GM23338 (cell line): ENCODE measurements at regions not wholly inside any gene's neighbourhood (a gene's known extent, or its start where the extent isn't known, plus 50 kb on each side); places are given as distances from the start of the nearest gene placed in this dataset.

Source experiments
- ATAC-seq: fragments of 200-7000 bp; cut with Tn5 transposase; 3 replicates; pipeline ENCODE4 v1.9.1; 2020
- DNase-seq: peaks from one replicate; pipeline ENCODE4 v3.0.0-alpha.2; 2015; ENCODE audit warnings: low spot score
- H2AFZ ChIP-seq: fragments of 200-600 bp; sonication (generic); 2 replicates; pipeline ENCODE4 v1.8.0; 2016; ENCODE audit warnings: antibody characterized with exemption, mild to moderate bottlenecking, moderate library complexity
- H3F3A ChIP-seq: fragments of 200-600 bp; sonication (generic); replicated peaks from 2 replicates; pipeline ENCODE4 v1.8.0; 2017; ENCODE audit warnings: antibody characterized with exemption, mixed run types, low read depth
- H3K27ac ChIP-seq: fragments of 200-600 bp; sonication (generic); 2 replicates; pipeline ENCODE4 v1.6.1; 2016; ENCODE audit warnings: low read depth
- H3K27me3 ChIP-seq: fragments of 200-600 bp; sonication (generic); 2 replicates; pipeline ENCODE4 v1.8.0; 2016; ENCODE audit warnings: mild to moderate bottlenecking, mixed run types, moderate library complexity; ENCODE audit not compliant: insufficient read depth
- H3K36me3 ChIP-seq: fragments of 200-600 bp; sonication (generic); 2 replicates; pipeline ENCODE4 v1.8.0; 2016; ENCODE audit warnings: mild to moderate bottlenecking; ENCODE audit not compliant: insufficient read depth
- H3K4me1 ChIP-seq: fragments of 200-600 bp; sonication (generic); 2 replicates; pipeline ENCODE4 v1.8.0; 2016; ENCODE audit warnings: mild to moderate bottlenecking, moderate library complexity; ENCODE audit not compliant: insufficient read depth
- H3K4me2 ChIP-seq: fragments of 200-600 bp; sonication (generic); 2 replicates; pipeline ENCODE4 v1.7.1; 2017; ENCODE audit warnings: mixed run types
- H3K4me3 ChIP-seq: fragments of 200-600 bp; sonication (generic); 2 replicates; pipeline ENCODE4 v1.6.1; 2016; ENCODE audit warnings: mixed run types
- H3K79me2 ChIP-seq: fragments of 200-600 bp; sonication (generic); replicated peaks from 2 replicates; pipeline ENCODE4 v1.8.0; 2017; ENCODE audit warnings: mild to moderate bottlenecking; ENCODE audit not compliant: insufficient read depth
- H3K9me2 ChIP-seq: fragments of 200-600 bp; sonication (generic); 2 replicates; pipeline ENCODE4 v1.8.0; 2017; ENCODE audit not compliant: insufficient read depth
- H4K20me1 ChIP-seq: fragments of 200-600 bp; sonication (generic); replicated peaks from 2 replicates; pipeline ENCODE4 v1.8.0; 2017; ENCODE audit warnings: mild to moderate bottlenecking; ENCODE audit not compliant: insufficient read depth
- H3K27ac Mint-ChIP-seq: 2 replicates; pipeline ENCODE4 v1.8.0; 2020; ENCODE audit warnings: inconsistent platforms, mild to moderate bottlenecking, moderate library complexity, mixed read lengths
- H3K27me3 Mint-ChIP-seq: 3 replicates; pipeline ENCODE4 v1.8.0; 2022; ENCODE audit warnings: low read depth, mild to moderate bottlenecking, moderate library complexity, mixed read lengths, inconsistent platforms; ENCODE audit not compliant: insufficient read depth, poor library complexity
- H3K36me3 Mint-ChIP-seq: 3 replicates; pipeline ENCODE4 v1.8.0; 2021; ENCODE audit warnings: low read depth, mild to moderate bottlenecking, inconsistent platforms, moderate library complexity, mixed read lengths
- H3K4me1 Mint-ChIP-seq: 3 replicates; pipeline ENCODE4 v1.8.0; 2020; ENCODE audit warnings: mild to moderate bottlenecking, inconsistent platforms, mixed read lengths
- H3K4me3 Mint-ChIP-seq: 3 replicates; pipeline ENCODE4 v1.8.0; 2021; ENCODE audit warnings: moderate library complexity, mild to moderate bottlenecking, inconsistent platforms, mixed read lengths
- H3K9me3 Mint-ChIP-seq: 3 replicates; pipeline ENCODE4 v1.8.0; 2020; ENCODE audit warnings: moderate library complexity, mild to moderate bottlenecking, inconsistent platforms, mixed read lengths
- CREB1 ChIP-seq: fragments of 250-450 bp; sonication (Bioruptor Pico); IDR thresholded peaks from 2 replicates; pipeline ENCODE4 v1.5.0; 2020; ENCODE audit warnings: low read depth, mild to moderate bottlenecking, moderate library complexity
- EZH2 ChIP-seq: fragments of 200-600 bp; sonication (generic); IDR thresholded peaks from one replicate; pipeline ENCODE4 v1.8.0; 2017; ENCODE audit warnings: antibody characterized with exemption, mild to moderate bottlenecking, low read depth; ENCODE audit not compliant: unreplicated experiment
- EZH2phosphoT487 ChIP-seq: fragments of 200-600 bp; sonication (generic); IDR thresholded peaks from one replicate; pipeline ENCODE4 v1.8.1; 2018; ENCODE audit warnings: antibody characterized with exemption; ENCODE audit not compliant: unreplicated experiment
- JUNB ChIP-seq: IDR thresholded peaks from one replicate; pipeline ENCODE4 v1.6.1; 2016; ENCODE audit warnings: antibody characterized with exemption; ENCODE audit not compliant: unreplicated experiment
- NANOG ChIP-seq: IDR thresholded peaks from 2 replicates; pipeline ENCODE4 v1.6.1; 2016; ENCODE audit warnings: antibody characterized with exemption, borderline replicate concordance
- POLR2AphosphoS5 ChIP-seq: IDR thresholded peaks from 2 replicates; pipeline ENCODE4 v1.6.1; 2016; ENCODE audit warnings: antibody characterized with exemption, low read depth
- STAT1 ChIP-seq: IDR thresholded peaks from one replicate; pipeline ENCODE4 v1.6.1; 2016; ENCODE audit warnings: antibody characterized with exemption; ENCODE audit not compliant: unreplicated experiment
- ZNF114 ChIP-seq: fragments of 250-450 bp; sonication (Bioruptor Pico); IDR thresholded peaks from 2 replicates; pipeline ENCODE4 v1.5.0; 2020; ENCODE audit warnings: mild to moderate bottlenecking, moderate library complexity
- ZNF331 ChIP-seq: fragments of 250-450 bp; sonication (Bioruptor Pico); IDR thresholded peaks from 2 replicates; pipeline ENCODE4 v1.5.0; 2020; ENCODE audit warnings: low read depth, mild to moderate bottlenecking, moderate library complexity
- TF ChIP-seq, protein P1 (sequence below): IDR thresholded peaks from 2 replicates; pipeline ENCODE4 v1.6.1; 2016; ENCODE audit warnings: antibody characterized with exemption
- TF ChIP-seq, protein P2 (sequence below): IDR thresholded peaks from one replicate; pipeline ENCODE4 v1.6.1; 2018; ENCODE audit warnings: antibody characterized with exemption; ENCODE audit not compliant: unreplicated experiment
- TF ChIP-seq, protein P3 (sequence below), 2 experiments: fragments of 200-600 bp in 1 of 2; sonication (generic) in 1 of 2; conservative IDR thresholded peaks; 2 replicates each; pipeline versions ENCODE4 v1.5.1 to v1.6.1; 2016 to 2017; ENCODE audit warnings: antibody characterized with exemption in 2 of 2, low read depth in 2 of 2, mild to moderate bottlenecking in 2 of 2, moderate library complexity in 1 of 2
- TF ChIP-seq, protein P4 (sequence below): fragments of 250-450 bp; sonication (Bioruptor Pico); IDR thresholded peaks from 2 replicates; pipeline ENCODE4 v1.5.0; 2020; ENCODE audit warnings: mild to moderate bottlenecking, moderate library complexity

DNA sequence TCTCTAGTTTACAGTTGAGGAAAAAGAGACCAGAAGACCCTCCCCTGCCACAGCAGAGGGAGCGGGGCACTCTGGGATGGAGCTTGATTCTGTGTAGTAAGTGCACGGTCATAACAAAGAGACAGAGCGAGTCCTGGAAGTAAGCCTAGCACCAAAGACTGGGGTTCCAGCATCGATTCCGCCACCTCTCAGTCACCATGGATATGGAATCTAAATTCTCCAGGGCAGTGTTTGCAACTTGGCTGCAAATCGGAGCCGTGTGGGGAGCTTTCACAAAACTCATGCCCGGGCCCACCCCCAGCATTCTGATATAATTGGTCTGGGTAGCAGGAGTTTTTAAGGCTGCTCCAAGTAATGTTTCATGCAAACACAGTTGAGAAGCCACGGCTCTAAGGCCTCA lies 129.5 kb upstream of the OPCML start:
- no peaks in the 10 kb centered on the region for H3K79me2 ChIP-seq
- H3K27ac Mint-ChIP-seq: no peak overlapping the region
- no peak overlapping the region for H3K4me3 ChIP-seq
- H3K4me1 Mint-ChIP-seq: peaks cover 23% of the 10 kb centered on the region
- H3K27ac ChIP-seq: no peak overlapping the region
- H4K20me1 ChIP-seq: no peaks in the 10 kb centered on the region
- no peaks in the 10 kb centered on the region for H3K9me3 Mint-ChIP-seq
- 0 out of 2 replicates have a peak, but pooled peaks cover 12% of the 10 kb centered on the region for H3K9me2 ChIP-seq
- H3K27me3 ChIP-seq: no peaks in the 10 kb centered on the region
- no peak for ATAC-seq
- no peak overlapping the region for H3K4me3 Mint-ChIP-seq
- no peaks in the 10 kb centered on the region for H3K36me3 Mint-ChIP-seq
- H3K4me1 ChIP-seq: peaks cover 28% of the 10 kb centered on the region
- no peaks in the 10 kb centered on the region for H3K36me3 ChIP-seq
- no peak for TF ChIP-seq EZH2phosphoT487
- TF ChIP-seq EZH2: no peak
- TF ChIP-seq NANOG: no peak
- TF ChIP-seq, protein P1, sequence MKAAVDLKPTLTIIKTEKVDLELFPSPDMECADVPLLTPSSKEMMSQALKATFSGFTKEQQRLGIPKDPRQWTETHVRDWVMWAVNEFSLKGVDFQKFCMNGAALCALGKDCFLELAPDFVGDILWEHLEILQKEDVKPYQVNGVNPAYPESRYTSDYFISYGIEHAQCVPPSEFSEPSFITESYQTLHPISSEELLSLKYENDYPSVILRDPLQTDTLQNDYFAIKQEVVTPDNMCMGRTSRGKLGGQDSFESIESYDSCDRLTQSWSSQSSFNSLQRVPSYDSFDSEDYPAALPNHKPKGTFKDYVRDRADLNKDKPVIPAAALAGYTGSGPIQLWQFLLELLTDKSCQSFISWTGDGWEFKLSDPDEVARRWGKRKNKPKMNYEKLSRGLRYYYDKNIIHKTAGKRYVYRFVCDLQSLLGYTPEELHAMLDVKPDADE: no peak
- TF ChIP-seq, protein P2, sequence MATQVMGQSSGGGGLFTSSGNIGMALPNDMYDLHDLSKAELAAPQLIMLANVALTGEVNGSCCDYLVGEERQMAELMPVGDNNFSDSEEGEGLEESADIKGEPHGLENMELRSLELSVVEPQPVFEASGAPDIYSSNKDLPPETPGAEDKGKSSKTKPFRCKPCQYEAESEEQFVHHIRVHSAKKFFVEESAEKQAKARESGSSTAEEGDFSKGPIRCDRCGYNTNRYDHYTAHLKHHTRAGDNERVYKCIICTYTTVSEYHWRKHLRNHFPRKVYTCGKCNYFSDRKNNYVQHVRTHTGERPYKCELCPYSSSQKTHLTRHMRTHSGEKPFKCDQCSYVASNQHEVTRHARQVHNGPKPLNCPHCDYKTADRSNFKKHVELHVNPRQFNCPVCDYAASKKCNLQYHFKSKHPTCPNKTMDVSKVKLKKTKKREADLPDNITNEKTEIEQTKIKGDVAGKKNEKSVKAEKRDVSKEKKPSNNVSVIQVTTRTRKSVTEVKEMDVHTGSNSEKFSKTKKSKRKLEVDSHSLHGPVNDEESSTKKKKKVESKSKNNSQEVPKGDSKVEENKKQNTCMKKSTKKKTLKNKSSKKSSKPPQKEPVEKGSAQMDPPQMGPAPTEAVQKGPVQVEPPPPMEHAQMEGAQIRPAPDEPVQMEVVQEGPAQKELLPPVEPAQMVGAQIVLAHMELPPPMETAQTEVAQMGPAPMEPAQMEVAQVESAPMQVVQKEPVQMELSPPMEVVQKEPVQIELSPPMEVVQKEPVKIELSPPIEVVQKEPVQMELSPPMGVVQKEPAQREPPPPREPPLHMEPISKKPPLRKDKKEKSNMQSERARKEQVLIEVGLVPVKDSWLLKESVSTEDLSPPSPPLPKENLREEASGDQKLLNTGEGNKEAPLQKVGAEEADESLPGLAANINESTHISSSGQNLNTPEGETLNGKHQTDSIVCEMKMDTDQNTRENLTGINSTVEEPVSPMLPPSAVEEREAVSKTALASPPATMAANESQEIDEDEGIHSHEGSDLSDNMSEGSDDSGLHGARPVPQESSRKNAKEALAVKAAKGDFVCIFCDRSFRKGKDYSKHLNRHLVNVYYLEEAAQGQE: no peak
- TF ChIP-seq, protein P3, sequence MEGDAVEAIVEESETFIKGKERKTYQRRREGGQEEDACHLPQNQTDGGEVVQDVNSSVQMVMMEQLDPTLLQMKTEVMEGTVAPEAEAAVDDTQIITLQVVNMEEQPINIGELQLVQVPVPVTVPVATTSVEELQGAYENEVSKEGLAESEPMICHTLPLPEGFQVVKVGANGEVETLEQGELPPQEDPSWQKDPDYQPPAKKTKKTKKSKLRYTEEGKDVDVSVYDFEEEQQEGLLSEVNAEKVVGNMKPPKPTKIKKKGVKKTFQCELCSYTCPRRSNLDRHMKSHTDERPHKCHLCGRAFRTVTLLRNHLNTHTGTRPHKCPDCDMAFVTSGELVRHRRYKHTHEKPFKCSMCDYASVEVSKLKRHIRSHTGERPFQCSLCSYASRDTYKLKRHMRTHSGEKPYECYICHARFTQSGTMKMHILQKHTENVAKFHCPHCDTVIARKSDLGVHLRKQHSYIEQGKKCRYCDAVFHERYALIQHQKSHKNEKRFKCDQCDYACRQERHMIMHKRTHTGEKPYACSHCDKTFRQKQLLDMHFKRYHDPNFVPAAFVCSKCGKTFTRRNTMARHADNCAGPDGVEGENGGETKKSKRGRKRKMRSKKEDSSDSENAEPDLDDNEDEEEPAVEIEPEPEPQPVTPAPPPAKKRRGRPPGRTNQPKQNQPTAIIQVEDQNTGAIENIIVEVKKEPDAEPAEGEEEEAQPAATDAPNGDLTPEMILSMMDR (conservative IDR thresholded peaks at IDR 0.05; ENCODE audit: low read depth in 2 of 2): no peak
- no peak for TF ChIP-seq CREB1 (CRISPR knock-in tag)
- TF ChIP-seq ZNF114 (CRISPR knock-in tag): no peak
- TF ChIP-seq ZNF331 (CRISPR knock-in tag): no peak
- TF ChIP-seq, protein P4, sequence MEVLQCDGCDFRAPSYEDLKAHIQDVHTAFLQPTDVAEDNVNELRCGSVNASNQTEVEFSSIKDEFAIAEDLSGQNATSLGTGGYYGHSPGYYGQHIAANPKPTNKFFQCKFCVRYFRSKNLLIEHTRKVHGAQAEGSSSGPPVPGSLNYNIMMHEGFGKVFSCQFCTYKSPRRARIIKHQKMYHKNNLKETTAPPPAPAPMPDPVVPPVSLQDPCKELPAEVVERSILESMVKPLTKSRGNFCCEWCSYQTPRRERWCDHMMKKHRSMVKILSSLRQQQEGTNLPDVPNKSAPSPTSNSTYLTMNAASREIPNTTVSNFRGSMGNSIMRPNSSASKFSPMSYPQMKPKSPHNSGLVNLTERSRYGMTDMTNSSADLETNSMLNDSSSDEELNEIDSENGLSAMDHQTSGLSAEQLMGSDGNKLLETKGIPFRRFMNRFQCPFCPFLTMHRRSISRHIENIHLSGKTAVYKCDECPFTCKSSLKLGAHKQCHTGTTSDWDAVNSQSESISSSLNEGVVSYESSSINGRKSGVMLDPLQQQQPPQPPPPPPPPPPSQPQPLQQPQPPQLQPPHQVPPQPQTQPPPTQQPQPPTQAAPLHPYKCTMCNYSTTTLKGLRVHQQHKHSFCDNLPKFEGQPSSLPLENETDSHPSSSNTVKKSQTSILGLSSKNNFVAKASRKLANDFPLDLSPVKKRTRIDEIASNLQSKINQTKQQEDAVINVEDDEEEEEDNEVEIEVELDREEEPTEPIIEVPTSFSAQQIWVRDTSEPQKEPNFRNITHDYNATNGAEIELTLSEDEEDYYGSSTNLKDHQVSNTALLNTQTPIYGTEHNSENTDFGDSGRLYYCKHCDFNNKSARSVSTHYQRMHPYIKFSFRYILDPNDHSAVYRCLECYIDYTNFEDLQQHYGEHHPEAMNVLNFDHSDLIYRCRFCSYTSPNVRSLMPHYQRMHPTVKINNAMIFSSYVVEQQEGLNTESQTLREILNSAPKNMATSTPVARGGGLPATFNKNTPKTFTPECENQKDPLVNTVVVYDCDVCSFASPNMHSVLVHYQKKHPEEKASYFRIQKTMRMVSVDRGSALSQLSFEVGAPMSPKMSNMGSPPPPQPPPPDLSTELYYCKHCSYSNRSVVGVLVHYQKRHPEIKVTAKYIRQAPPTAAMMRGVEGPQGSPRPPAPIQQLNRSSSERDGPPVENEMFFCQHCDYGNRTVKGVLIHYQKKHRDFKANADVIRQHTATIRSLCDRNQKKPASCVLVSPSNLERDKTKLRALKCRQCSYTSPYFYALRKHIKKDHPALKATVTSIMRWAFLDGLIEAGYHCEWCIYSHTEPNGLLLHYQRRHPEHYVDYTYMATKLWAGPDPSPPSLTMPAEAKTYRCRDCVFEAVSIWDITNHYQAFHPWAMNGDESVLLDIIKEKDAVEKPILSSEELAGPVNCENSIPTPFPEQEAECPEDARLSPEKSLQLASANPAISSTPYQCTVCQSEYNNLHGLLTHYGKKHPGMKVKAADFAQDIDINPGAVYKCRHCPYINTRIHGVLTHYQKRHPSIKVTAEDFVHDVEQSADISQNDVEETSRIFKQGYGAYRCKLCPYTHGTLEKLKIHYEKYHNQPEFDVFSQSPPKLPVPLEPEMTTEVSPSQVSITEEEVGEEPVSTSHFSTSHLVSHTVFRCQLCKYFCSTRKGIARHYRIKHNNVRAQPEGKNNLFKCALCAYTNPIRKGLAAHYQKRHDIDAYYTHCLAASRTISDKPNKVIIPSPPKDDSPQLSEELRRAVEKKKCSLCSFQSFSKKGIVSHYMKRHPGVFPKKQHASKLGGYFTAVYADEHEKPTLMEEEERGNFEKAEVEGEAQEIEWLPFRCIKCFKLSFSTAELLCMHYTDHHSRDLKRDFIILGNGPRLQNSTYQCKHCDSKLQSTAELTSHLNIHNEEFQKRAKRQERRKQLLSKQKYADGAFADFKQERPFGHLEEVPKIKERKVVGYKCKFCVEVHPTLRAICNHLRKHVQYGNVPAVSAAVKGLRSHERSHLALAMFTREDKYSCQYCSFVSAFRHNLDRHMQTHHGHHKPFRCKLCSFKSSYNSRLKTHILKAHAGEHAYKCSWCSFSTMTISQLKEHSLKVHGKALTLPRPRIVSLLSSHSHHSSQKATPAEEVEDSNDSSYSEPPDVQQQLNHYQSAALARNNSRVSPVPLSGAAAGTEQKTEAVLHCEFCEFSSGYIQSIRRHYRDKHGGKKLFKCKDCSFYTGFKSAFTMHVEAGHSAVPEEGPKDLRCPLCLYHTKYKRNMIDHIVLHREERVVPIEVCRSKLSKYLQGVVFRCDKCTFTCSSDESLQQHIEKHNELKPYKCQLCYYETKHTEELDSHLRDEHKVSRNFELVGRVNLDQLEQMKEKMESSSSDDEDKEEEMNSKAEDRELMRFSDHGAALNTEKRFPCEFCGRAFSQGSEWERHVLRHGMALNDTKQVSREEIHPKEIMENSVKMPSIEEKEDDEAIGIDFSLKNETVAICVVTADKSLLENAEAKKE (CRISPR knock-in tag): no peak
- no peak for TF ChIP-seq JUNB
- no peak for TF ChIP-seq STAT1
- TF ChIP-seq POLR2AphosphoS5: no peak
- no peaks in the 10 kb centered on the region for H3K27me3 Mint-ChIP-seq
- no peak overlapping the region for H2AFZ ChIP-seq
- no peaks in the 10 kb centered on the region for H3F3A ChIP-seq
- no peak for DNase-seq
- H3K4me2 ChIP-seq: no peak overlapping the region
